Immature natural killer cell (primary cell): ENCODE measurements at regions not wholly inside any gene's neighbourhood (a gene's known extent, or its start where the extent isn't known, plus 50 kb on each side); places are given as distances from the start of the nearest gene placed in this dataset.
"Not testable (repeated sequence)": the region's sequence is repeated elsewhere in the genome, so short reads cannot be mapped to it uniquely, and the experiment has no call there.

Experiments
- DNase-seq, 3 donors: peaks; one replicate each; pipeline ENCODE4 v3.0.0; 2022; ENCODE audit warnings: mixed read lengths in 1 of 3
- H3K27ac Mint-ChIP-seq, 6 donors: one replicate each; pipeline ENCODE4 v1.8.0; 2020; ENCODE audit warnings: mixed read lengths in 6 of 6, mild to moderate bottlenecking in 5 of 6, inconsistent platforms in 4 of 6, moderate library complexity in 3 of 6
- H3K27me3 Mint-ChIP-seq, 3 donors: one replicate each; pipeline ENCODE4 v1.8.0; 2020 to 2021; ENCODE audit warnings: low read depth in 3 of 3, mild to moderate bottlenecking in 3 of 3, mixed read lengths in 3 of 3, moderate library complexity in 3 of 3, inconsistent platforms in 1 of 3
- H3K36me3 Mint-ChIP-seq, 3 donors: one replicate each; pipeline ENCODE4 v1.8.0; 2020; ENCODE audit warnings: mixed read lengths in 3 of 3, inconsistent platforms in 2 of 3, mild to moderate bottlenecking in 2 of 3
- H3K4me1 Mint-ChIP-seq, 2 donors: one replicate each; pipeline ENCODE4 v1.8.0; 2020; ENCODE audit warnings: inconsistent platforms in 2 of 2, mild to moderate bottlenecking in 2 of 2, mixed read lengths in 2 of 2, moderate library complexity in 1 of 2
- H3K4me3 Mint-ChIP-seq, 5 donors: one replicate each; pipeline ENCODE4 v1.8.0; 2020; ENCODE audit warnings: mild to moderate bottlenecking in 5 of 5, mixed read lengths in 5 of 5, inconsistent platforms in 3 of 5, moderate library complexity in 3 of 5
- H3K9me3 Mint-ChIP-seq, 6 donors: one replicate each; pipeline ENCODE4 v1.8.0; 2020; ENCODE audit warnings: mild to moderate bottlenecking in 6 of 6, mixed read lengths in 6 of 6, inconsistent platforms in 4 of 6, moderate library complexity in 3 of 6

DNA sequence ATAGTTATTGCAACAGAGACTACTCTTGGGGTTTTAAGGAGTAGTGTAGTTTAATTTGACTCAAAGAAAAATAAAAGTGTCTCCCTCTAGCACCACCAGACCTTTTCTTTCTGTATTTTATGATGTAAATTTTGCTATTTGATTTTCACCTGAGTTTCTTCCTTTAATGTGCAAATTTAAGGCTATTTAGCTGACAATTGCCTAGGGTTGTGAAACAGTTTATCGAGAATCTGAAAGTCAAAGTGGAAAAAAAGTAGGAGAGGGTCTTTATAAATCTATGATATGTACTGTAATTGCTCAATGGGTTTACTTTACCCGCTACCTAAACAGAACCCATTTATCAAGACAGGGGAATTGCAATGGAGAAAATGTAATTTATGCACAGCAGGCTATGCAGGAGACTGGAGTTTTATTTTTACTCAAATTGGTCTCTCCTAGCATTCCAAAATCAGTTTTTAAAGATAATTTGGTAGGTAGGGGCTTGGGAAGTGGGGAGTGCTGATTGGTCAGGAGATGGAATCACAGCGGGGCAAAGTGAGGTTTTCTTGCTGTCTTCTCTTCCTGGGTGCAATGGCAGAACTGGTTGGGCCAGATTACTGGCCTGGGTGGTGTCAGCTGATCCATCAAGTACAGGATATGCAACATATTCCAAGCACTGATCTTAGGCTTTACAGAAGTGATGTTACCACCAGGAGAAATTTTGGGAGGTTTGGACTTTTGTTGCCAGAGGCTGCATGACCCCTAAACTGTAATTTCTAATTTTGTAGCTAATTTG, 228.6 kb upstream of the TACR3 start:
- peaks cover 0 to under 1% (median 0%) of the 10 kb centered on the region in 3 donors for H3K27me3 Mint-ChIP-seq
- no peak for DNase-seq
- peaks cover 2 to 21% (median 9%) of the 10 kb centered on the region in 6 donors for H3K9me3 Mint-ChIP-seq
- H3K4me3 Mint-ChIP-seq: no peak overlapping the region
- no peak overlapping the region for H3K27ac Mint-ChIP-seq
- no peaks in the 10 kb centered on the region for H3K36me3 Mint-ChIP-seq
- no peaks in the 10 kb centered on the region for H3K4me1 Mint-ChIP-seq

DNA sequence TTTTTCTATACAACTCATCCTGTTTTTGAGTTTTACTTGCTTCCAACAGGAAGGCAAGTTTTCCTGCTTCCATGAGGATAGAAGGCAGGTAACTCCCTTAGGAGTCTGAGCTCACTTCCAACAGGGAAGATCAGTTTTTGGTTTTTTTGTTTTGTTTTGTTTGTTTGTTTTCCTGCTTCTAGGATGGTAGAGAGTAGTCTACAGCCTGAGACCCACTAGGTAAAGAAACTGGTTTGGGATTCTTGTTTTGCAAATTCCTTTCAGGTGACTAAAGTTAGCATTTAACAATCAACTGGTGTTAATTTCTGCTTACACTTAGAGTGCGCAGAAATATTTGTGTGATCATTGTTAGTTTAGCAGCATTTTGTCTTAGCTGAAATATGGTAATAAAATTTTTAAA, 227.8 kb upstream of the TACR3 start:
- DNase-seq: no peak
- H3K27ac Mint-ChIP-seq: no peak overlapping the region
- H3K27me3 Mint-ChIP-seq: no peaks in the 10 kb centered on the region
- peaks cover 0 to 15% (median 6%) of the 10 kb centered on the region in 6 donors for H3K9me3 Mint-ChIP-seq
- no peaks in the 10 kb centered on the region for H3K36me3 Mint-ChIP-seq
- no peaks in the 10 kb centered on the region for H3K4me1 Mint-ChIP-seq
- H3K4me3 Mint-ChIP-seq: no peak overlapping the region

DNA sequence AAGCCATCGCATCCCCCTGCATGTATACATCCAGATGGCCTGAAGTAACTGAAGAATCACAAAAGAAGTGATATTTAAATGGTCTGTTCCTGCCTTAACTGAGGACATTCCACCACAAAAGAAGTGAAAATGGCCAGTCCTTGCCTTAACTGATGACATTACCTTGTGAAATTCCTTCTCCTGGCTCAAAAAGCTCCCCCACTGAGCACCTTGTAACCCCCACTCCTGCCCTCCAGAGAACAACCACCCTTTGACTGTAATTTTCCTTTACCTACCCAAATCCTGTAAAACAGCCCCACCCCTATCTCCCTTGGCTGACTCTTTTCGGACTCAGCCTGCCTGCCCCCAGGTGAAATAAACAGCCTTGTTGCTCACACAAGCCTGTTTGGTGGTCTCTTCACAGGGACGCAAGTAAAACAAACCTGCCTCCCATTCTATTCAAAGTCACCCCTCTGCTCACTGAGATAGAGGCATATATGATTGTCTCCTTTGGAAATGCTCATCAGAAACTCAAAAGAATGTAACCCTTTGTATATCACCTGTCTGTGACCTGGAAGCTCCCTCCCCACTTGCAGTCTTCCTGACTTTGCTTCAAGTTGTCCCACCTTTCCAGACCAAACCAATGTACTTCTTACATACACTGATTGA, 227.0 kb upstream of the TACR3 start:
- H3K27ac Mint-ChIP-seq: not testable (repeated sequence)

DNA sequence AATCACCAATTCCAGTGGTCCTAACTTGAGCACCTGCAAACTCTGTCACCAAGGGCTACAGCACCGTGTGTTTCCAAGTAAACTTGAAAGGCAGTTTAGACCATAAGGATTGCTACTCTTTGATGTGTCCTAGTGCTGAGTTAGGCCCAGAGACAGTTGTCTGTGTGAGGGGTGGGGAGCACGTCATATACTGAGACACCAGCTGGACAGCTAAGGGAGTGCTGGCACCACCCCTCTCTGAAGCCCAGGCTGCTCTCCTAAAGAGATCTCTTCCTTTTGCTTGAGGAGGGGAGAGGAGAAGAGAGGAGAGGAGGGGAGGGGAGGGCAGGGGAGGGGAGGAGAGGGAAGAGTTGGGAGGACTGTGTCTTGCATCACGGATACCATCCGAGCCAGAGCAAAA, 218.7 kb upstream of the TACR3 start:
- H3K27me3 Mint-ChIP-seq: peaks cover 0 to 2% (median 0%) of the 10 kb centered on the region in 3 donors
- DNase-seq: no peak
- no peaks in the 10 kb centered on the region for H3K36me3 Mint-ChIP-seq
- H3K9me3 Mint-ChIP-seq: peaks cover 0 to 2% (median 0%) of the 10 kb centered on the region in 6 donors
- no peak overlapping the region for H3K27ac Mint-ChIP-seq
- H3K4me1 Mint-ChIP-seq: no peaks in the 10 kb centered on the region
- H3K4me3 Mint-ChIP-seq: no peak overlapping the region

More for the DNA sequence above, 227.0 kb upstream of the TACR3 start:
- not testable (repeated sequence) for H3K4me1 Mint-ChIP-seq, H3K36me3 Mint-ChIP-seq, H3K9me3 Mint-ChIP-seq, DNase-seq, H3K4me3 Mint-ChIP-seq, H3K27me3 Mint-ChIP-seq

DNA sequence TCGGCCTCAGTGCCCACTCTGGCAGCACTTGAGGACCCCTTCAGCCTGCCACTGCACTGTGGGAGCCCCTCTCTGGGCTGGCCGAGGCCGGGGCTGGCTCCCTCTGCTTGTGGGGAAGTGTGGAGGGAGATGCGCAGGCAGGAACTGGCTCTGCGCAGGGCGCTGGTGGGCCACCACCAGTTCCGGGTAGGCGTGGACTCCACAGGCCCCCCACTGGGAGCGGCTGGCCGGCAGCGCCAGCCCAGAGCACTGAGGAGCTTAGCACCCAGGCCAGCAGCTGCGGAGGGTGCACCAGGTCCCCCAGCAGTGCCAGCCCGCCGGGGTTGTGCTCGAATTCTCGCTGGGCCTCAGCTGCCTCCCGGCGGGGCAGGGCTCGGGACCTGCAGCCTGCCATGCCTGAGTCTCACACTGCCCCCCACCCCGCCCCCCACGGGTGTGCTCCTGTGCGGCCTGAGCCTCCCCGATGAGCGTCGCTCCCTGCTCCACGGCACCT, 216.9 kb upstream of the TACR3 start:
- no peaks in the 10 kb centered on the region for H3K4me1 Mint-ChIP-seq
- no peaks in the 10 kb centered on the region for H3K36me3 Mint-ChIP-seq
- H3K9me3 Mint-ChIP-seq: peaks cover 0 to 1% (median 0%) of the 10 kb centered on the region in 6 donors
- no peak overlapping the region for H3K4me3 Mint-ChIP-seq
- H3K27me3 Mint-ChIP-seq: peaks cover 0 to 2% (median 0%) of the 10 kb centered on the region in 3 donors
- no peak overlapping the region for H3K27ac Mint-ChIP-seq
- no peak for DNase-seq

DNA sequence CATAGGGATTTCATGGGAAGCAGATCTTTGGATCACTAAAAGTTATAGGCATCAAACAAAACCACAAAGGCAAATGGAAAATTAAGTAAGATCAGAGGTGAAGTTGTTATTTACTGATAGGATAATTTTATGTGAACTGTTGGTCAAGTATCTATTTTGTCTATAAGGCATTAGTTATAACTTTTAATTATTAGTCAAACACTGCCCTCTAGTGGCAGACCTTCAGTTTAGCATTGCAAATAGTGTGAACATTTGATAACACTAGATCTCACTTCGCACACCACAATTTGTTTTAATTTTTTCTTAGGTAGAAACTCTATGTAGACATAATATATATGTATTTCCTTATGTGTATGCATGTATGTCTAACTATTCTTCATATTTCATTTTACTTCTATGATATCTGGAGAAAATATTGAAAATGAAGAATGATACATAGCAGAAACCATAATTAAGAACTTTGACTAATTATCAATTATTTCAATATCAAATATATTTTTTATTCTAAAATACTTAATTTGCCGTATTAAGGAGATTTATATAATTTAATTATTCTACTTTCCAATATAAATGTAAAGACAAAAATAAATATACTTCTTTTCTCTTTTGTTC, 214.5 kb upstream of the TACR3 start:
- no peaks in the 10 kb centered on the region for H3K9me3 Mint-ChIP-seq
- H3K4me1 Mint-ChIP-seq: no peaks in the 10 kb centered on the region
- H3K27me3 Mint-ChIP-seq: peaks cover 0 to 2% (median 0%) of the 10 kb centered on the region in 3 donors
- H3K4me3 Mint-ChIP-seq: no peak overlapping the region
- no peak overlapping the region for H3K27ac Mint-ChIP-seq
- DNase-seq: peak; percentile 1 to 24 (median 3)
- no peaks in the 10 kb centered on the region for H3K36me3 Mint-ChIP-seq

DNA sequence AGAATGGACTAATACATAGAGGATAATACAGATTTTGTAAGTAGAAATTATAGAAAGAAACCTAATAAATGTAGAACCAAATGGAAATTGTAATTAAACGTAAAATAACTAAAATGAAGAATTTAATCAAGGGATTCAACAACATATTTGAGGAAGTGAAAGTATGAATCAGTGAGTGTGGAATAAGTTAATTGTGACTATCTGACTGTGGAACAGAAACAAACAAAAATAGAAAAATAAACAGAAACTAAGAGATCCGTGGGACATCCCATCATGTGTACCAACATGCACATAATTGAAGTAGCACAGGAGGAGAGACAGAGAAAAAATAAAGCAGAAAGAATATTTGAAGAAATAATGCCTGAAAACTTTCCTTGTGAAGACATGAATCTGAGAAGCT, 208.6 kb upstream of the TACR3 start:
- Mint-ChIP-seq H3K27me3 (peaks cover 0 to 2% (median 0%) of the 10 kb centered on the region in 3 donors), H3K4me1 (no peaks in the 10 kb centered on the region), H3K27ac (no peak overlapping the region), H3K4me3 (no peak overlapping the region), H3K9me3 (peaks cover 0 to 7% (median 0%) of the 10 kb centered on the region in 6 donors), H3K36me3 (no peaks in the 10 kb centered on the region)
- no peak for DNase-seq

DNA sequence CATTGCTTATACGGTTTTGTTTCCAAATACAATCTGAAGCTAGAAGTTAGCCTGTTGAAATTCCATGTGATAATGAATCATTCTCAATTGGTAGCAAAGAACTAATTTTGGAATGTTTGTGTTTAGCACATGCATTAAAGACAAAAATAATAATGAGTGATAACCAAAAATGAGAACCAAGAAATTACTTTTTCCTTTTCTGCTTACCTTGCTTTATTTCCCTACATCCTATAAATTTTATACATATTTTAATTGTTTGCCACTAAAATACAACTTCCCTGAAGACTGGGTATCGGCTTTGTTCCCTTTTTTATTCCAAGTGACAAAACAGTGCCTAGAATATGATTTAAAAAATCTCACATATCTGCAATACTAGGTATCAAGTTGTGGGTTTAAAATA, 203.8 kb upstream of the TACR3 start:
- DNase-seq: no peak
- Mint-ChIP-seq H3K27ac (no peak overlapping the region), H3K9me3 (peaks cover 0 to 7% (median 0%) of the 10 kb centered on the region in 6 donors), H3K4me3 (no peak overlapping the region), H3K27me3 (peaks cover 0 to 2% (median 0%) of the 10 kb centered on the region in 3 donors), H3K4me1 (no peaks in the 10 kb centered on the region), H3K36me3 (no peaks in the 10 kb centered on the region)

DNA sequence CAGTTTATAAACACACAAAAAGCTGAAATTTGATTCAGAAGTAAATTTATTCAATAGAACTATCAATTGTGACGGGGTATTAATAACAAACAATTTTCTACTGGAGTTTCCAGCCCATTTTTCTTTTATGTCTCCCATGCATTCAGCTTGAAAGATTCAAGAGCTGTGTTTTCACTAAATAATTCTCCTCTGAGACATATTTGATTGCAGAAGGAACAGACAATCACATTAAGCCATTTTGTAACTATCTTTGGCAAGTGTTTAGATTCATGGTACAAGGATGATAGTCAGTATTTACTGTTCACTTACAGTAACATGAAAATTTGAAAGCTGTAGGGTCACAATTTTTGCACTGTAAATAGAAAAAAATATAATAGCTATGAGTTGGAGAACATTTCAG, 198.4 kb upstream of the TACR3 start:
- Mint-ChIP-seq H3K4me1 (no peaks in the 10 kb centered on the region), H3K36me3 (no peaks in the 10 kb centered on the region), H3K9me3 (peaks cover 0 to 2% (median 0%) of the 10 kb centered on the region in 6 donors), H3K4me3 (no peak overlapping the region), H3K27me3 (no peaks in the 10 kb centered on the region), H3K27ac (no peak overlapping the region)
- DNase-seq: no peak

DNA sequence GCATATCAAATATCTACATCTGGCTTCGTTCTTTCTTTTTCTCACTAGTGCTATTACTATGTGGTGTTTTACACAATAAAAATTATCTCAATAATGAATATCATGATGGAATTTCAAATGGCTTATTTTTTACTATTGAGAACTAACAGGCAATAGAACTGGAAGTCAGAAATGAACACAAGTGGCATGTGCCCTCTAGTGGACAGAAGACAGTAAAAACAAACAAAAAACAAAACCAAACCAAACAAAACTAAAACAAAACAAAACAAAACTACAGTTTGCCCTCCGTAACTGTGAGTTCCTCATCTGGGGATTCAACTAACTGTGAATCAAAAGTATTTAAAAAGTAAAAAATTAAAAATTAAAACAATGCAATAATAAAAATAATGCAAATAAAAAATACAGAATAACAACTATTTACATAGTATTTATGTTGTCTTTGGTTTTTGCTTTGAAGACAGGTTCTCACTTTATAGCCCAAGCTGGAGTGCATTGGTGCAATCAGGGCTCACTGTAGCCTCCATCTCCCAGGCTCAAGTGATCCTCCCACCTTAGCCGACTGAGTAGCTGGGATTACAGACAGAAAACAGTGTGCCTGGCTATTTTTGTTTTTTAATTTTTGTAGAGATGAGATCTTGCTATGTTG, 195.6 kb upstream of the TACR3 start:
- Mint-ChIP-seq H3K27me3 (no peaks in the 10 kb centered on the region), H3K4me3 (no peak overlapping the region), H3K27ac (no peak overlapping the region), H3K36me3 (no peaks in the 10 kb centered on the region), H3K4me1 (no peaks in the 10 kb centered on the region), H3K9me3 (peaks cover 0 to 5% (median 2%) of the 10 kb centered on the region in 6 donors)
- no peak for DNase-seq

DNA sequence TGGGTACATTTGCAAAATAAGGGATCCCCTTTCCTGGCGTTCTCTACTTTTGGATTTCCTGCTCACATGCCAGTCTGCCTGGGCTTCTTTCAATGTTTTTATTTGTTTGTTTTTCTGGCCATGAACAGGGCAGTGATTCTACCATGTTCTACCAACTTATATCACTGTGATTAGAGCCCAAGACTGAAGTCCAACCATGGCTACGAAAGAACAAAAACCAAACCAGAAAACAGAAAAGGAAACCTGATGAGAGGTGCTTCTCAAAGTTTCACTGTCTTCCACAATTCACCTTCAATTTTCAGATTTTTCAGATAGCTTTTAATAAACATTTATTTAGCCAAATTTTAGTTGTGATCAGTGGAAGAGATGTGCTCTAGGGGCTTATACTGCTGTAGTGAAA, 187.6 kb upstream of the TACR3 start:
- H3K4me3 Mint-ChIP-seq: no peak overlapping the region
- DNase-seq: no peak
- H3K9me3 Mint-ChIP-seq: peaks cover 0 to 3% (median 0%) of the 10 kb centered on the region in 6 donors
- no peaks in the 10 kb centered on the region for H3K36me3 Mint-ChIP-seq
- no peaks in the 10 kb centered on the region for H3K4me1 Mint-ChIP-seq
- no peaks in the 10 kb centered on the region for H3K27me3 Mint-ChIP-seq
- H3K27ac Mint-ChIP-seq: no peak overlapping the region

DNA sequence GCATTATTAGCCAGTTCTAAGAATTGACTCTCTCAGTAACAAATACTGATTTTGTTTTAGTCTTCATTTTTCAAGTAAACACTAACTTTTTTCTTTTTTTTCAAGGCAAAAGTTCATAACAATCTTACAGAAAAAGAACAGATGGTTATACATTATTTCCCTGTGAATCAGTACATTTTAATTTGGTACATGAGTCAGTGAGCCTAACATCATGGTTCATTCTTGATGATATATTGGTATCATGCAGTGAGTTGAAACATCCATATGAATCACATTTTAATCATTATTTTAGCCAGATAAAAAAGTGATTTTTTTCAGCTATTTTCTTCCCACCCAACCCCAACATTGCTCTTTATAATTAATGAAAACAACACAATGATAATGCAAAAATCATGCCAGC, 184.3 kb upstream of the TACR3 start:
- Mint-ChIP-seq H3K4me3 (no peak overlapping the region), H3K27ac (no peak overlapping the region), H3K27me3 (no peaks in the 10 kb centered on the region), H3K9me3 (peaks cover 2 to 10% (median 5%) of the 10 kb centered on the region in 6 donors), H3K36me3 (no peaks in the 10 kb centered on the region), H3K4me1 (no peaks in the 10 kb centered on the region)
- DNase-seq: no peak

DNA sequence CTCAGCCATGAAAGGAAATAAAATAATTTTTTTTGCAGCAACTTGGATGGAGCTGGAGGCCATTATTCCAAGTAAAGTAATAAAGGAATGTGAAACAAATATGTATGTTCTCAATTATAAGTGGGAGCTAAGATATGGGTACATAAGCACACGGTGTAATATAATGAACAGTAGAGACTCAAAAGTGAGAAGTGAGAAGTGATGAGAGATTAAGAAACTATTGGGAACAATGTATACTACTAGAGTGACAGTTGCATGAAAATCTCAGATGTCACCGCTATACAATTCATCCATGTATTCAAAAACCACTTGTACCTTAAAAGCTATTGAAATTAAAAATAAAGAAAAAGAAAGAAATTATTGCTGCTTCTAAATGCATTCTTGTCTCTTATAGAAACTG, 182.9 kb upstream of the TACR3 start:
- no peak overlapping the region for H3K4me3 Mint-ChIP-seq
- H3K4me1 Mint-ChIP-seq: no peaks in the 10 kb centered on the region
- no peaks in the 10 kb centered on the region for H3K36me3 Mint-ChIP-seq
- no peak for DNase-seq
- peaks cover 0 to 1% (median 0%) of the 10 kb centered on the region in 3 donors for H3K27me3 Mint-ChIP-seq
- no peak overlapping the region for H3K27ac Mint-ChIP-seq
- peaks cover 3 to 23% (median 10%) of the 10 kb centered on the region in 6 donors for H3K9me3 Mint-ChIP-seq
